GM10266 (cell line): ENCODE measurements at regions not wholly inside any gene's neighbourhood (a gene's known extent, or its start where the extent isn't known, plus 50 kb on each side); places are given as distances from the start of the nearest gene placed in this dataset.
A peak's percentile ranks its signal among the peaks of the same experiment; 100 is the strongest.

ENCODE experiments used
- DNase-seq: peaks from one replicate; pipeline ENCODE4 v3.0.0; 2012; ENCODE audit errors: extremely low spot score
- TF ChIP-seq, protein P1 (sequence below): IDR thresholded peaks from 2 replicates; pipeline ENCODE4 v1.5.1; 2012; ENCODE audit warnings: mild to moderate bottlenecking, low read depth; ENCODE audit not compliant: control insufficient read depth, insufficient read depth; ENCODE audit errors: missing control alignments

DNA sequence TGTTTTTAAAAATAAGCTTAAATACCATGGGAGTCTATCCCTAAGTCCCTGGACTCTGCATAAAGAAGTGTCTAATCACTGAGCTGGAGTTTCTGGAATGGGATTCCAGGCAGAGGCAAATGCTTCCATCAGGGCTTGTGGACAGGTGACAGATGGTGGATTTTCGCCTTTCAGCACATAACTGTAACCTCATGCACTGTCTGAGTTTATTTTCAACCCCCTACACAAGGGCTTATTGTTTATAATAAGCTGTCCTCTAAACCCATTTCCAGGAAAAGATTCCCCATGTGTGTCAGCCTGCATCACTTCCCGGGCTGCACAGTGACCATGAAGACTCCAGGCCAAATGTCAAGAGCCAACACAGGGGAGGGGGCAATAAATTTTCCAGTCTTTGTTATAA lies 264.0 kb downstream of the PIK3R1 start:
- DNase-seq = no peak
- TF ChIP-seq, protein P1, sequence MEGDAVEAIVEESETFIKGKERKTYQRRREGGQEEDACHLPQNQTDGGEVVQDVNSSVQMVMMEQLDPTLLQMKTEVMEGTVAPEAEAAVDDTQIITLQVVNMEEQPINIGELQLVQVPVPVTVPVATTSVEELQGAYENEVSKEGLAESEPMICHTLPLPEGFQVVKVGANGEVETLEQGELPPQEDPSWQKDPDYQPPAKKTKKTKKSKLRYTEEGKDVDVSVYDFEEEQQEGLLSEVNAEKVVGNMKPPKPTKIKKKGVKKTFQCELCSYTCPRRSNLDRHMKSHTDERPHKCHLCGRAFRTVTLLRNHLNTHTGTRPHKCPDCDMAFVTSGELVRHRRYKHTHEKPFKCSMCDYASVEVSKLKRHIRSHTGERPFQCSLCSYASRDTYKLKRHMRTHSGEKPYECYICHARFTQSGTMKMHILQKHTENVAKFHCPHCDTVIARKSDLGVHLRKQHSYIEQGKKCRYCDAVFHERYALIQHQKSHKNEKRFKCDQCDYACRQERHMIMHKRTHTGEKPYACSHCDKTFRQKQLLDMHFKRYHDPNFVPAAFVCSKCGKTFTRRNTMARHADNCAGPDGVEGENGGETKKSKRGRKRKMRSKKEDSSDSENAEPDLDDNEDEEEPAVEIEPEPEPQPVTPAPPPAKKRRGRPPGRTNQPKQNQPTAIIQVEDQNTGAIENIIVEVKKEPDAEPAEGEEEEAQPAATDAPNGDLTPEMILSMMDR = no peak

DNA sequence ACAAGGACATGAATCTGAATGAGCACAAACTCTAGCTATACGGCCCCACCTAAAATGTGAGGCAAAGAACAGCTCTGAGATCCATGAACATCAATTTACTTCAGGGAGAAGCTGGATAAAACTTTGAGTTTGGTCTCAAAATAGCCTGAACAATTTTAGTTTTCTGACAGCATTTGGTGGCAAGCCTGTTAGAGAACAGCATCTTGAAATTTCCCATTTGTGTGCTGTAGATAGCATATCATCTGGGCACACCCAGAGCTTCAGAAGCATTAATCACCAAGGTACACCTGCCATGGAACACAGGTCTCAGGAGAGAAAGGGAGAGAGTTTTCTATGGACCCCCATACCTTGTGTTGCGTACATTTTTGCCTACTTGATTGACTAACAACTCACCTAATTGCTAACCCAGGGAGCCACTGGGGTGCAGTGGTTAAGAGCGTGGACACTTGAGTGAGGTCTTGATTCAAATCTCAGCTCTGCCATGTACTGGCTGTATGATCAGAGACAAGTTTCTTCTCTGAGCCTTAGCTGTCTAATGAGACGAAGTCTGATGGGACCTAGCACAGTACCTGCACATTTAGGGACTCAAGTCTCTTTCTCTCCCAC lies 264.9 kb downstream of the PIK3R1 start:
- DNase-seq = no peak
- TF ChIP-seq, protein P1 = no peak

DNA sequence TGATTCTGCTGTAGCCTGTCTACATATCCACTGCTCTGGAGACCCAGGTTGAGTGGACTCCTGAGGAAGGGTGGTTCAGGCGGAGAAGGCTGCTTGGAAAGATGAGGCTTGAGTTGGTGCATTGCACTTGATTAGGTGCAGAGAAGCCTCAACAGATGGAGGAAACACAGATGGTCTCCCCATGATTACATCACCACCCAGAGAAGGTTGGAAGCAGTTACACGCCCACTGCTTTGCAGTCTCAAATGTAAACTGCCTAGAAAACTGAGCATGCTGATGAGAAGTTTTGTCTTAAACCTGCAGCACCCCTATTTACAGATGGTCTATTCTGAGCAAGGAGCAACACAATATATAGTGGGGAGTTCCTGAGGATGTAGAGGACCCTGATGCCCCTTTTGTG lies 266.6 kb downstream of the PIK3R1 start:
- TF ChIP-seq, protein P1 = no peak
- peak; percentile 10 for DNase-seq

- TF ChIP-seq, protein P1 = no peak
- DNase-seq = peak; percentile 7
Observed at GRCh38 chr5:68484307-68485068, 268.9 kb downstream of the PIK3R1 start.

- no peak for DNase-seq
- TF ChIP-seq, protein P1 = no peak
Observed at GRCh38 chr5:68489556-68489955, 274.0 kb downstream of the PIK3R1 start.

GRCh38 chr5:68490406-68490805 lies 274.9 kb downstream of the PIK3R1 start:
- TF ChIP-seq, protein P1 = no peak
- no peak for DNase-seq

GRCh38 chr5:68494771-68495170 lies 279.2 kb downstream of the PIK3R1 start:
- DNase-seq = no peak
- TF ChIP-seq, protein P1 = no peak
